NCI-H226 (cell line): ENCODE measurements at regions not wholly inside any gene's neighbourhood (a gene's known extent, or its start where the extent isn't known, plus 50 kb on each side); places are given as distances from the start of the nearest gene placed in this dataset.

Experiments used
- DNase-seq: peaks from one replicate; pipeline ENCODE4 v3.0.0-alpha.2; 2015

GRCh38 chr22:44386386-44387035 is 73.8 kb upstream of the SHISAL1 start:
- DNase-seq, result no peak

- DNase-seq, result no peak
Measured at GRCh38 chr22:44385781-44386180, 73.0 kb upstream of the SHISAL1 start.

GRCh38 chr22:44385296-44385610 is 72.5 kb upstream of the SHISAL1 start:
- no peak for DNase-seq

GRCh38 chr22:44384563-44385295 is 72.0 kb upstream of the SHISAL1 start:
- no peak for DNase-seq

GRCh38 chr22:44383652-44384562 is 71.2 kb upstream of the SHISAL1 start:
- DNase-seq, result no peak

- no peak for DNase-seq
Measured at GRCh38 chr22:44383064-44383575, 70.4 kb upstream of the SHISAL1 start.

GRCh38 chr22:44382116-44383038 is 69.6 kb upstream of the SHISAL1 start:
- no peak for DNase-seq

- no peak for DNase-seq
Measured at GRCh38 chr22:44381761-44382115, 69.0 kb upstream of the SHISAL1 start.

- no peak for DNase-seq
Measured at GRCh38 chr22:44380756-44381486, 68.2 kb upstream of the SHISAL1 start.

GRCh38 chr22:44379817-44380755 is 67.3 kb upstream of the SHISAL1 start:
- no peak for DNase-seq

GRCh38 chr22:44378380-44378779 is 65.6 kb upstream of the SHISAL1 start:
- DNase-seq, result no peak

- DNase-seq, result no peak
Measured at GRCh38 chr22:44375451-44375850, 62.7 kb upstream of the SHISAL1 start.

GRCh38 chr22:44373234-44373633 is 60.5 kb upstream of the SHISAL1 start:
- DNase-seq, result no peak

- DNase-seq, result no peak
Measured at GRCh38 chr22:44372611-44373010, 59.9 kb upstream of the SHISAL1 start.

GRCh38 chr22:44371741-44372525 is 59.2 kb upstream of the SHISAL1 start:
- DNase-seq, result no peak

- no peak for DNase-seq
Measured at GRCh38 chr22:44369916-44370801, 57.4 kb upstream of the SHISAL1 start.

GRCh38 chr22:44369293-44369661 is 56.5 kb upstream of the SHISAL1 start:
- DNase-seq, result no peak

GRCh38 chr22:44368611-44369292 is 56.0 kb upstream of the SHISAL1 start:
- no peak for DNase-seq
